GM21576 (cell line): ENCODE measurements at regions not wholly inside any gene's neighbourhood (a gene's known extent, or its start where the extent isn't known, plus 50 kb on each side); places are given as distances from the start of the nearest gene placed in this dataset.

ENCODE experiments used
- ATAC-seq: cut with Tn5 transposase; IDR thresholded peaks from one replicate; pipeline ENCODE4 v1.9.1; 2021; ENCODE audit warnings: mild to moderate bottlenecking, moderate library complexity; ENCODE audit not compliant: unreplicated experiment

DNA sequence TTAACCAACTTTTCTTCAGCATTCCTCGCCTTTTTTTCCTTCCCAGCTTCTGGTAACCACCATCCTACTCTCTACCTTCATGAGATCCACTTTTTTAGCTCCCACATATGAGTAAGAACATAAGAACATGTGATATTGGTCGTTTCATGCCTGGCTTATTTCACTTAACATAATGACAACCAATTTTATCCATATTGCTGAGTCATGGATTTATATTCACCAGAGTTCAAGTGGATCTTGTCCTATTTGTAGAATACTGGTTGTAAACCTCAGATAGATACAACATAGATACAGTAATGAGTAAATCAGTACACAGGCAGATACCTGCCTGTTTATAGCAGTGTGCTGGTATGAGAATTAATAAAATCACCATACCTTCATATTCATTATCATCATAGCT lies 412.0 kb upstream of the RBMS3 start:
- ATAC-seq = no peak

DNA sequence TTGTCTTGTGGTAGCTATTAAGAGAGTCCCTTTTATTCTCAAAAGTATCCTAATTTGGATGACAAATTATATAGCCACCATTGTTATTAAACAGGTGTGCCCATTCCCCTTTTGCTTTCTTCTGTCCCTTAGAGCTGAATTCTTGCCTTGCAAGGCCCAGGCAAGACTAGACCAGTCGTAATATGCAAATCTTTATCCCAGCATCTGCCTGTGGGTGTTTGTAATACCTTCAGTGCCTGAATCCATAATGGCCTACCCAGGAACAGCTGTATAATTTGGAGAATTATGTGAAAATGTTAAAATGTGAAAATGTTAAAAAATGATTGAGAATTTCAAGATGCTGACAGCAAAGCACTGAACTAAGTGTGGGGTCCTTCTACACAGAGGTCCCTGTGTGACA lies 403.0 kb upstream of the RBMS3 start:
- ATAC-seq = no peak

DNA sequence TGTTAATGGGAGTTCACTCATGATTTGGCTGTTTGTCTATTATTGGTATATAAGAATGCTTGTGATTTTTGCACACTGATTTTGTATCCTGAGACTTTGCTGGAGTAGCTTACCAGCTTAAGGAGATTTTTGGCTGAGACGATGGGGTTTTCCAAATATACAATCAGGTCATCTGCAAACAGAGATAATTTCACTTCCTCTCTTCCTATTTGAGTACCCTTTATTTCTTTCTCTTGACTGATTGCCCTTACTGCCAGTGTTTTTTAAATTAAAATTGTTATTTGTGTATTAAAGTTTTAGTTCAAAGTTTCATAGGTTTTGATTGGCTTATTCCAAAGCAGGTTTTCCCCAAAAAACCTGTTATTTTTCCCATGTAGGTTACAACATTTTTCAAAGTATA lies 390.5 kb upstream of the RBMS3 start:
- no peak for ATAC-seq

DNA sequence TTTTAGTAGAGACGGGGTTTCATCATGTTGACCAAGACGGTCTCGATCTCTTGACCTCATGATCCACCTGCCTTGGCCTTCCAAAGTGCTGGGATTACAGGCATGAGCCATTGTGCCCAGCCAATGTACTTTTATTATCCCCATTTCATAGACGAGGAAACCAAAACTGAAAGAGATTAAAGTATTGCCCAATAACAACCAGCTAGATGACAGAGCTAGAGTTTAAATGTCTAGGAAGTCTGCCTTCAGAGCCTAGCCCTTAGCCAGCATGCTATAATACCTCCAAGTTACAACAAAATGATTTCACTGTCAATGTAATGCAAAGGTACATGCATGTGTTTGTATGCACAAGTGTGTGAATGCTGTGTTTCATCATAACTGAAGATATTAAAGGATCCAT lies 389.4 kb upstream of the RBMS3 start:
- no peak for ATAC-seq

DNA sequence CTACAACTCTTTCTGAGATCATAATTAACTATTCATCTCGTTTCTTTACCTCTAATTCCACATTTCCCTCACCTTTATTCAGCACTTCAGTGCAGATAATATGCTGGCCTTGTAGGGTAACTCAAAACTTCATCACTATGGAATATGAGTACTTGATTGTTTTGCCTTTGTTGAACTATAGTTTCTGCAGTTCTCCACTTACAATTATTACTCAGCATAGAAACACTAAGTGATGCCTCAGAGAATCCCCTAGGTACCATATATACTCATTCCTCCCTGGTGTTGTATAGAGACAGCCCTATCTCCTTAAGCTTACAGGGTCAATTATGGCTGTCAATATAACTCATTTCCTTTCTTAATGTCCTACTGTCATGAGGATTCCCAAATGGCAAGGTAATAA lies 380.6 kb upstream of the RBMS3 start:
- ATAC-seq = no peak

DNA sequence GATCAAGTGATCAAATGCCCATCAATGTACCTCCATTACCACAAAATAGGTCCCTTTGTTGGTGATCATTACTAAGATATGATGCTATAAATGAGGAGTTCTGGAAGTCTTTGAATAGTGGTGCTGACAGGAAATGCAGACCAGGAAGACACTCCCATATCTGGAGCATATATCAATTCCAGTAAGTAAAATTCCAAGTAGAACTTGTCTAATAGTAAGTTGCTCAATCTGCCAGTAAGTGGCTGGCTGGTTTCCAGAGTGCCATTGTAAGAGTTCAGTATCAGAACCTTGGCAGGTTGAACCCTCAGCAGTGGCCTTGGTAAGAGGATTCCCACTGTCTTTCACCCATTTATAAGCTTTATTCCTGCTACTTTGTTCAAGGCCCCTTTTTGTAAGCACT lies 379.9 kb upstream of the RBMS3 start:
- ATAC-seq = no peak

DNA sequence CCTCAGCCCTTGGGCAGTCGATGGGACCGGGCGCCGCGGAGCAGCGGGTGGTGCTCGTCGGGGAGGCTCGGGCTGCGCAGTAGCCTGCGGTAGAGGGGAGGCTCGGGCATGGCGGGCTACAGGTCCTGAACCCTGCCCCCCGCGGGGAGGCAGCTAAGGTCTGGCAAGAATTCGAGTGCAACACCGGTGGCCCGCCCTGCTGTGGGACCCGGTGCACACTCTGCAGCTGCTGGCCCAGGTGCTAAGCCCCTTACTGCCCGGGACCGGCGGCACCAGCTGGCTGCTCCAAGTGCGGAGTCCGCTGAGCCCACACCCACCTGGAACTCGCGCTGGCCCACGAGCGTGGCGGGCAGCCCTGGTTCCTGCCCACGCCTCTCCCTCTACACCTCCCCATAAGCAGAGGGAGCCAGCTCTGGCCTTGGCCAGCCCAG lies 377.7 kb upstream of the RBMS3 start:
- no peak for ATAC-seq

DNA sequence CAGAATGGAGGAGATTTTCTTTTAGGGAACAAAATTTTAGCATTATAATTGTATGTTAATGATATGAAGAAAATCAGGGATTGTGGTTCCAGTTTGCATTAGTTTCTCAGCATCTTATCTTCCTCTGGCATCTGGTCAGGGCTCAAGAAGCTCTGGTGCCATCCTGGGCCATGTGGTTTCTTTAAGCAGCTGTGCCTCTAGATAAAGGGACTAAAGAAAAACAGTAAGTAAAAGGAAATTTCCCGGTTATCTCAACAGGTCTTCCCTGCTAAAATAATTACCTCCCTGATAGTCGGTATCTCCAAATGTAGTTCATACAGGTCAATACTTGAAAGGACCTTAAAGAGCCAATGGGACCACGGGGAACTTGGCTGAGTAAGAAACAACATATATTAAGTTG lies 375.1 kb upstream of the RBMS3 start:
- ATAC-seq = no peak

DNA sequence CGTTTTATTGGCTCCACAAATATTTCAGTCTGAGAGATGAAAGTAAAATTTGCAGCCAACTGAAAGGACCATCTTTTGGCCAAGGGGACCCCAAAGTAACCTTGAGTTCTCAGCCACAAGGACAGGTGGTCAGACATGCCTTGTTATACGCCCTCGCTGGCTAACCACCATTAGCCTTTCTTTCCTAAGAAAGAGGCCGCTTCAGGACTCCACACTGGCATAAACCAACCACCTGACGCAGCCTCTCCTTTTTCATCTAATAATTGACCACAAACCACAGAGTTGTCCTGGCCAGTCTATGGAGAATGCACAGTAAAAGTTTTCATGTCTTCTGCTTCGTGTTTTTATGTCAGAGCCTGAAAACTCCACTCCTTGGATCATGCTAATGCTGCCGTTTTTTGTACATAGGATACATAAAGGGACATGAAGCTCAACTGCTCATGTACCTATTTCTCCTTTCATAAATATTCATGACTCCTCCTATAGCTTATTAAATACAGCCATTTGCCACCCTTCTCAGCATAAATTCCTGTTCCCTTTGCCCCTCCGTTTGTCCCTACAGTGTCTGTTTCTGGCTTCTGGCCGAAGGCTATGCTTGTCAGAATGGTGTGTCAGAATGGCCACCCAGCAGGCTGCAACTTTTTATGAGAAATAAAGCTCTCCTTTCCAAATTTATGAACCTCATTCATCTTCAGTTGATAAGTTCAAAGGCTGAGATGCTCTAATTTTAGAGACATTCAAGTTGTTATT lies 374.1 kb upstream of the RBMS3 start:
- no peak for ATAC-seq

DNA sequence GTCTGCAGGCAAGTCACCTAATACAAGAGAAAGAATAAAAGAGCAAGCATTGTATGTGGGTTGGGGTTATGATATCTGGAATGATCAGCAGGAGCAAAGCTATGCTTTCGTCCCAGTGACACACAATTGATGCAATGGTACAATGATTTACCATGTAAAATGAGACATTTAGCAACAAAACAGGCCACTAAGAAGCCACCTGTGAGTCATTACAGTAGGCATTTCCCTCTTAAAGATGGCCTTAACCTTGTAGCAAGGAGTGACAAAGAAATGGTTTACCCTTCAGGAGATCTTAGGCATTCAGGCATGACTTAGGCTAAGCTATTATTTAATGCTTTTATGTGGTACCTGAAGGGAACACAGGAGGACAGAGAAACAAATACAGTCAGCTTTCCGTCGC lies 373.3 kb upstream of the RBMS3 start:
- no peak for ATAC-seq

DNA sequence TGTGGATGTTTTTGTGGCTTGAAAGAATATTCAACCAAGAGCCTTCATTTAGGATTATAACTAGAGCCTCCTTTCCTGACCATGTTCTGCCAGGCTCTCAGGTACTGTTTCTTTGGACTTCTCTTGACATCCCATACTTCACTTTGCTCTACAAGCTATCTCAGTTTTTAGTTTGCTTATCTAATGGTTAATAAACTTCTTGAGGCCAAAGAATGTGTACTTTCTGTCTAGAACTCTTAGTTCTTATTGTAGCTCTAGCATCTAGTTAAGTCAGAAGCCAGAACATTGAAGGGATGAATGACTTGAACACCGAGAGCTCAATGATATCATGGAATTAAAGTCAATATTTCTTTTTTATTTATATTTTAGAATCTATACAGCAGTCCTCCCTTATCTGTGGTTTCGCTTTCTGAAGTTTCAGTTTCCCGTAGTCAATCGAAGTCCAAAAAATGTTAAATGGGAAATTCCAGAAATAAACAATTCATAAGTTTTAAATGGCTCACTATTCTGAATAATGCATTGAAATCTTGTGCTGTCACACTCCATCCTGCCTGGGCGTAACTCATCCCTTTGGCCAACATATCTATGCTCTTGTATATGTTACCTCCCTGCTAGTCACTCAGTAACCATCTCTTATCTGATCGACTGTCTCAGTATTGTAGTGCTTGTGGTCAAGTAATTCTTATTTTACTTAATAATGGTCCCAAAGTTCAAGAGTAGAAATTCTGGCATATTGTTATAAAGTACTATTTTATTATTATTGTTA lies 368.6 kb upstream of the RBMS3 start:
- ATAC-seq = no peak

DNA sequence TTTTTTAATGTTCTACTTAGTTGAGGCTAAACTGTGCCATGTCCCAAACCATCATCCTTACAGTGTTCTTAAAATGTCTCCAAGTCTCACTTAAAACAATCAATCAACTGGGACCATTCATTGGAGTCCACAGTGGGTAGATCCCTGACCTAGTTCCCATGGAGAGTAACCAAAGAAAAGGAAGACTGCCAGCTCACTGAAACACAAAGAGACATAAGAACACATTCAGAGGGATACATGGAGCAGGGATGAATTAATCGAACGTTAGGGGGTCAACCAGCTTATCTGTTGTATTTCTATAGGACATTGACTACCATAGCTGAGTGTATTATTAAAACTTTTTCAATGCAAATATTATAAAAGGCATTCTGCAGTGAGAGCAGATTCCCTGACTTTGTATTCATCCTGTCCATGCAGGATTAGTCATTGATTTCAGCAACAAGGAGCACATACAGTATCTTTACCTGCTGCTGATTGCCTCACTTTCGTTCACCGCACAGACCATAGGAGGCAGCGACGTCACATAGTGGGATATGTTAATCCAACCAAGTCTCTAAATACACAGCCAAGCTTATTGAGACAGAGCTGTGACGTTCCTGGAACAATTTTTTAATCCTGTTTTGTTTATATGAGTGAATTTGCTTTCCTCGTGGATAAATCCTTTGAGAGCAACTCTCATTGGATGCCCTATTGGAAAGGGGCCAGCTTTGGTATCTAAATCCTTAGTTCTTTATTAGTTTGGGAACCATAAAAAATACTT lies 364.9 kb upstream of the RBMS3 start:
- no peak for ATAC-seq

DNA sequence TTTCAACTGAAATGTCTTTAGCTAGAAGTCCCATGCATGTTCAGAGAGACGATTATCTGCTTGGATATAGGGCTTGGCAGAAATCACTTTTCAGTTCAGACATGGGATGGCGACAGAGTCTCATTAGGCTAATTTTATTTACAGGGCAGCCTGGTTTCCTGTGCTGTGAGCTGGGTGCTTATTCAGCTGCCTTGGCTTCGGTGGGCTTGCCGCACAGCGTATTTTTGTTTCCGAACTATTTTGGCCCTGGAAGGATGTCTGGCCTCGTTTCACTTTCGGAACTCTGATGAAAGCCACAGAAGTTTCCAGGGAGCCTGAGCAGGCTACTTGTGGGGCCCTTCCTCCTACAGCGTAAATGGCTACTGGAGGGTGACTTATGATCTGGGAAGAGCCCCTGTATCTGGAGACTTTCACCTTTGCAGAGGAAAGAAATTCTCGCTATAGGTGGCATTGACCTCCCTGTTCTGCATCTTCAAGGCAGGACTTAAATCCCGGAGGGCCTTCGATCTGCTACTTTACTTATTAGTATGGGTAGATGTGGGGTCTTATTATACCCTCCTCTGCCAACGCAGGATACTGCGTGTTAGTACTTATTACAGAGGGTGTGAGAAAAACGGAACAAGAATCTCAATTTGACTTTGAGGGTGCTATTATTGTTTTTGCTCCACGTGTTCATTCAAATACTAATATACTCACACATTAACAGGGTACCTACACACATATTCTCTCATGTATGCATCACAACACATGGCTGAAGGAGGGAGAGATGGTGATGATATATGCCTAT lies 364.0 kb upstream of the RBMS3 start:
- ATAC-seq = peak; percentile 93

DNA sequence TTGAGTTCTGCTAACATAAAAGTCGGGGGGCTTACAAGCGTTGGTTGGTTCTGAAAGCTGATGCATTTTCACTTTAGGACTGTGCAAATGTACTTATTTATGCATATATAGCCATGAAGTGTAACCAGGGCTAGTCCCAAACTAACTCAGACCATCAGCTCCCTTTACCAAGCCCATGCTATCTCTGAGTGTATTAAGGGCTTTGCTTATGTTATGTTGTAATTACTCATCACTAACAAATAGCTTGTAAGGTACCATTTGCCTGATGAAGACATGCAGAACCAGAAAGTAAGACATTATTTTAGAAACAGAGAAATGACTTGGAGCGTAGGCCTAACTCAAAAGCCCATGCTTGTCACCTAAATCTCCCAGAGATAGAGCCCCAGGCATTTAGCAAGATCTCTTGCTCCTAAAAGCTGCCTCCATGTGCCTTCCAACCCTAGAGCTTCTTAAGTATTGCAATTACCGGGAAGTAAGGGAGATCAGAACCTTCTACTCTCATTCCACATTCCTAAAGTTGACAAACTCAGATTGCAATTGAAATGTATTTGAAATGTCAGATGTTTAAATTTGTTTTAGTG lies 362.9 kb upstream of the RBMS3 start:
- no peak for ATAC-seq

DNA sequence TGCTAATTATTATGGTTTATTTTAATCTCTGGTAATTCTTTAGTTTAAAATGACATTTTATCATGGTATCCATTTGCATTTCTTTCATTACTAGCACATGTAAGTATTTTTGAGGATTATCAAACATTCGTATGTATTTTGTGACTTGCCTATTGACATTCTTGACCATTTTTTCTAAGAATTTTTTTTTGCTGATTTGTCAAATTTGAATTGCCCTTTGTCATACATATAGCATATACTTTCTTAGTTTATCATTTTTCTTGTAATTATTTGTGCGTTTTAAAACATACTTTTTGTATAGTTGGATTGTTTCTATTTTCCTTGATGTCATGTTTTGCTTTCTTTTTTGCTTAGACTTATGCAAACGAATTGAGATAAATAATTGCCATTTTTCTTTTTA lies 358.5 kb upstream of the RBMS3 start:
- ATAC-seq = no peak

DNA sequence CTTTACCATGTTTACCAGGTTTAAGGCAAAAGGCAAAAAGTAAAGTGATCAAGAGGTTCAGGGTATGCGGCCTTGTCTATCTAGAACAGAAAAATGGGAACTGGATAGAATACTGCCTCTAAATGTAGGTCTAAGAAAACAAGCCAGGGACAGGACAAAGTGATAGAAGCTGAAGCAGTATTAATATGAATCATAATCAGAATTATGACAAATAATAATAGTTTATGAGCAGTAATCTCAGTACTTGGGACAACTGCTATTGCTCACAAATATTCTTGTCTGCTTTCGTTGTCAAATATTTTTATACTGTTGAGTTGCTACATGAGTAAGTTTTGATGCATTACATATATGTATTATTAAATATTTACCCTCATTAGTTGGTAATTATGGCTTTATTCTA lies 356.9 kb upstream of the RBMS3 start:
- no peak for ATAC-seq

DNA sequence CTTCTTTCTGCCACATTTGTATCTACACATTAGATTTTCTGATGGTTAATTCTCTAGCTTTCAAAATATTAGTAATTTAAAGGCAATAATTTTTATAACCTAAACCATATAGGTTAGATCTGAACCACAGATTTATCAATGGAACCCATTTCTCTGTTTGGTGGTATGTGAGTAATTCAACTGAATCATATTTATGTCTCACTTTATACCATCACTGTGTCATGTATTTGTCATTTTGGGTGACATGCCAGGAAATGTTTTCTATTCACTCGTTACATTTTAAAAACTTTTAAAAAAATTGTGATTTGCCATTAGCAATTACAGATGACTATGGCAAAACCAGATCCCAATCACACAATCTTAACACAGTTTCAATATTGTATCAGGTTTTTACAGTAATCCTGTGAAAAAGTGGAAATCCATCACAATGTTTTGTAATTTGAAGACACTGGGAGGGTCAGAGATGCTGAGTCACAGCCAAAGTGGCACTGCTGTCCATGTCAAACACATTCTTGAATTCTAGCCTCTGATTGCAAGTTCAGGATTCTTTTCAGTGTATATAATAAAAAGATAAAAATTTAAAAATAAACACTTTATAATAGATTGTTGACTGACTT lies 356.0 kb upstream of the RBMS3 start:
- ATAC-seq = no peak

DNA sequence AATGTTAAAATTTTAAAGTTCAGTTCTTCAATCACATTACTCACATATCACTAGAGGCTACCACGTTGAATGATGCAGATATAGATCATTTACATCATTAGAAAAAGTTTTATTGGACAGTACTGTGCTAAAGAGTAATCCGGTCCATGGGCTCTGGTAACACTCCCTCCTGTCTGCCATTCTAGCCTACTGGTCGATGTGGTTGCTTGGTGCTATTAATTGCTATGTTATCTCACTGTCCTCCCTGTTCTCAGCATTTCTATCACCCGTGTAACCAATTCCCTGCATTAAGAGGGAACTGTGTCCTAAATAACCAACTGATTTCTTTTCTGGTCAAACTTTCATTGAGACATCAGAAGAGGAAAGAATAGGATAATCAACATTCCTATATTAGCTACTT lies 347.5 kb upstream of the RBMS3 start:
- no peak for ATAC-seq

DNA sequence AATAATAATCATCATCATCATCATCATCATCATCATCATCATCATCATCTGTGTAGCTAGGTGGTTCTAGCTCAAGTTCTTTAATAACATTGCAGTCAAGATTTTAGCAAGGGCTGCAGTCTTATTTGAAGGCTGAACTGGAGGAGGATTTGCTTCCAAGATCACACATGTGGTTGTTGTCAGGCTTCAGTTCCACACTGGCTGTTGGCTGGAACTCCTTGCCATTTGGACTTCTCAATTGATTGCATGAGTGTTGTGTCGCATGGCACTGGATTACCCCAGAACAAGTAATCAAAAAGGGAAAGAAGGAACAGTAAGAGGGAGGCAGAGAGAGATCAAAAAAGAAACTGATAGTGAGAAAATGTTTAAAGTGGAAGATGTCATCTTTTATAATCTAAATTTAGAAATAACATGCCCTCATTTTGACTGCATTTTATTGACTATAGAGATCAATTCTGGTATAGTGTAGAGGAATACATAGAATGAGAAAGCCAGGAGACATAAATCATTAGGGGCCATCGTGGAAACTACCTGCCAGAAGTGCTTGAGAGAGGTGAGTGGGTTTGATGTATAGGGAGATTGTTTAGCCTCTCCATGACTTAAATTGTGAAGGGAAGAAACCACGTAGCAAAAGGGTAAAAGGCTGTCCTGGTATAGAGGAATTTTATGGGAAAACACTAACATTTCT lies 346.6 kb upstream of the RBMS3 start:
- ATAC-seq = no peak

DNA sequence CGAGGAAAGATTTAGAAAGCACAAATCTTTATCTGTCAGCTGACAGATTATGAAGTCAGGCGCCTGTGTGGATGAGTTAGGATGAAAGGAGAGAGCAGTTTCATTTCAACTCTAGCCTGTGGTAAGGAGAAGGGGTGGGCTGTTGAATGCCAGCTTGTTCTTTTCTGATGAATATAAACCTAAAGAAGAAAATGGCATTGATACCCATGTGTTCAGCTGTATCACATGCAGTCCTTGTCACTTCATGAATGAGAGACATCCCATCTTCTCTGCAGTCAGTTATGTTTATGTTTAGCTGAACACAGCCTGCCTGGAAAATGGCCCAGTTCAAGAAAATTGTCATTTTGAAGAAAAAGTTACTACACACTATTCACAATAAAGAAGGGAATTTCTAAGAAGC lies 345.7 kb upstream of the RBMS3 start:
- ATAC-seq = no peak
